HG03571 (cell line): ENCODE measurements at regions not wholly inside any gene's neighbourhood (a gene's known extent, or its start where the extent isn't known, plus 50 kb on each side); places are given as distances from the start of the nearest gene placed in this dataset.

Experiments used
- ATAC-seq: cut with Tn5 transposase; IDR thresholded peaks from one replicate; pipeline ENCODE4 v1.9.1; 2021; ENCODE audit not compliant: unreplicated experiment

DNA sequence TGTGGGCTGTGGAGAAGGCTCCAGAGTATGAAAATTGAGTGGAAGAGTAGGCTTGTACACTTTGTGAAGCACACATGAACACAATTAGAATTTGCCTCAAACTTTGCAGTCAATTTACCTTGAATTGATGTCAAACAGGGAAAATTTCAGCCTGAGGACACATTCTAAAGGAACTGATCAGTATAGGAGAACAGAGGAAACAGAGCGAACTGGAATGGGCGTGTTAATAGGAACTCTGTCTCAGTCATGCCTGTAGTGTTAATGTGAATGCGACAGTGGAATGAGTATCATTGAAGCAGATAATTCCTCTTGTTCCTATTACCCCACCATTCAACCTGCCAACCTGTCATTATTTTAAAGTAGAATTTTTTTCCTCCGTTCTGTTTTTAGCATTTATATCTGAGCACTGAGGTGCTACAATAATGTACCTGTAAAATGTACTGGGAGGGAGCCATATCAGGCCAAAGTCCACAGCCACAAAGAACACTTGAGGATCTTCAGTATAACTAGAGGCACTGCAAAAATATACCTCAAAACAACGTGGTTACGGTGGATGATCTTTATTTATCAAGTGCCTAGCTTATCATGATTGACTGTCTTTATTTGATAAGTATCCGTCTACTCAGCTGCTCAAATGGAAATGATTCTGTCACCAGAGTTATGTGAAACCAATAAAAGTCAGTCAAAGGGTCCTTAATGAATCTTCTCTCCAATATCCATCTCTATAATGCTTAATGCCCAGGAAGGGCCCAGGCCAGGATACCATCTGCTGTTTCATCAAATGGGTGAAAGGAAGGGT, 125.3 kb upstream of the STMND1 start:
- no peak for ATAC-seq

DNA sequence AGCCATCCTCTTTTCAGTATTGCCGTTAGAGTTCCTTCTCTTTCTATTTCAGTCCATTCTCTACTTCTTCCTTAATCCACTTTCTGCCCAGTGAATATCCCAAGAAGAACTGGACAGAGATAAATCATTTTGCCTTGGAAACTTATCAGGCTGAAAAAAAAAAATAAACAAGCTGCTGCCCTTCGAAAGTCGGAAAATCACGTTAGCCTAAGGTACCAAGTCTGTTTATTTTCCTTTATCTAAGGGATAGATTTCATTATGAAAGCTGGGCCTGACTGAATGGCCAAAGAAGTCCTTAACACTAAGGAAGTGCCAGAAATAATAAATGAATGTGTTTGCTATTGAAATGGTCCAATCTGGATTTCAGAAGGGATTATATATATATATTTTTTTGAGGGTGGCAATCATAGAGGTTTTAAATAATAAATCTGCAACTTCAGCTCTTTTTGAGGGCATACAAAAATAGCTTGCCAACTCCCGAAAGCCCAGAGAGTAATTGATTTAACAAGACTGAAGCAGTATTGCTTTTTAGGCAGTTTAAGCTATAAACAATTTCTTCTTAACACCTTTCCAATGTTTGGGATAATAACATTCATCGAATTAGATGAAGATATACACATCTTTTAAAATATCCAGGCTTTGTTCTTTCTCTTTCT, 127.0 kb upstream of the STMND1 start:
- no peak for ATAC-seq

DNA sequence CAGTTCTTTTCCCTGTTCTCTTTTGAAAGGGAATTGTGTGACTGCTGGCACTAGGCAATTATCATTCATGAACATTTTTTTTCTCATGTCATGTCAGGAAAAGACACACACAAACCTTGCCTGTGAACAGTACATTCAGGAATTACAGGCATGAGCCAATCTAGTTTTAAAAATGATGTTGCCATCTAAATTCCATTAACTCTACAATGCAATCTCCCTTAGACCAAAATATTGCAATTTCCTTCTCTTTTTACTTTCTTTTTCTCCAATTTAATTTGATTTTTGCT, 127.5 kb upstream of the STMND1 start:
- ATAC-seq, result no peak

DNA sequence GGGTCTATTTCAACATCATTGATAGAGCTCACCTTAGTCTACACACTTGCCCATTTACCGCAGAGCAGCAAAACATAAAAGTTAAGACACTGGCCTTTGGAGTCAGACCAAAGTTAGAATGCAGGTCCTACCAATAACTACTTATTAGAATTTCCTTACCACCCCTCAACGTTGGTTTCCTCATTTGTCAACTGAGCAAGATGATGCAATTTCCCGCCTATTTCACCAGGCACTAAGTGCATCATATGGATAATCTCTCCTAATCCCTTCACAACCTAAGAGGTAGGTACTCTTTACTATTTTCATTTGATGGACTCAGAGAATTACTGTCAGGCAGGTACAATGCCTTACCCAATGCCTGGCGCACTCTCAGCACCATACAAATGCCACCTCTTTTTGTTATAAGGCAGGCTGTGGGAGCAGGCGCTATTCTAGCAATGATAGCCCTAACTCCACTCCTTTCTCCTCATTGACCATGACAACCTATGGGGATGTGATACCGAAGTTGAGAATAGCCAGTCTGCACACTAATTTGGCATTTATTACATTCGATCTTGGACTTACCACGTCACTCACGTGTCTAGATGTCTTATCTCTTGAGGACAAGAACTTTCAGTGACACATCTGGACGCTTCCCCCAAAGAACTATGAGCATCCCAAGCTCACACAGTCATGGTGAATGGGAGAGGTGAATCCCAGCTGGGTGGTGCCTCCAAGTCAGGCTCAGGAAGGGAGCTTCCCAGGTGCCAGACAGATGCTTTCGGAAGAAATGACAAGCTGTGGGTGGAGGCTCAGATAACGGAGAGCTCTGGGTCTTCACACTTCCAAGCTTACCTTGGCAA, 128.1 kb upstream of the STMND1 start:
- no peak for ATAC-seq

DNA sequence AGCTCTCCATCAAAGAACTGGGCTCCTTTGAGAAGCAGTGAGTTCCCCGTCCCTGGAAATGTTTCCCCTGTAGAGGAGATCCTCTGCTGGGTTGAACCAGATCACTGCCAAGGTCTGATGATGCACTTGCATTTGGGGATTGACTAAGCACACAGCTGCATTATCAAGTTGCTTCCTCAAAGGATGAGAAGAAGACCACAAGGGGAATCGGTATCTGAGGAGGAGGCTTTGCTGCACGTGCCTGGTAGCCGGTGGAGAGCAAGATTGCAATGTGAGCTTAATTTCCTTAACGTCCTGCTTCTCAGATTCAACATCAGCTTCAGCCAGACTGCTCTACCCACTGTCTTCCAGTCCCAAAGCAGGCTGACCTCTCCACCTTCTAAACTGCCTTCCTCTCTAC, 128.8 kb upstream of the STMND1 start:
- ATAC-seq, result no peak

DNA sequence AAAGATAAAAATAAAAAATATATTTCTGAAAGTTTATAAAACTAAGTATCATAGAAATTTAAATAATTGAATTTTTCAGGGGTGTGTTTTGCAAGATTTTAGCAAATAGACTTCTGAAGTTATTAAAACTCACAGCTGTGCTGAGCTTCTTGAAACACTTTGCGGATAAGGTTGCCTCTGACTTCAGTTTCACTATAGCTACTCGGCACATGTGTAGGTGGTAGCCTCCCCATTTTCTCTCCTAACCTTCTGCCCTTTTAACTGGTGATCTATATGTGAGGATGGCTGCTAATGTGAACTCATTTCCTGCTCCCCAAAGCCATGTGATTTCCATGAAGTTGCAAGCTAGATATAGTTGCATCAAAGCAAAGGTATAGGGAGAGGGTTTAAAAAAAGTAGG, 129.3 kb upstream of the STMND1 start:
- ATAC-seq, result no peak

DNA sequence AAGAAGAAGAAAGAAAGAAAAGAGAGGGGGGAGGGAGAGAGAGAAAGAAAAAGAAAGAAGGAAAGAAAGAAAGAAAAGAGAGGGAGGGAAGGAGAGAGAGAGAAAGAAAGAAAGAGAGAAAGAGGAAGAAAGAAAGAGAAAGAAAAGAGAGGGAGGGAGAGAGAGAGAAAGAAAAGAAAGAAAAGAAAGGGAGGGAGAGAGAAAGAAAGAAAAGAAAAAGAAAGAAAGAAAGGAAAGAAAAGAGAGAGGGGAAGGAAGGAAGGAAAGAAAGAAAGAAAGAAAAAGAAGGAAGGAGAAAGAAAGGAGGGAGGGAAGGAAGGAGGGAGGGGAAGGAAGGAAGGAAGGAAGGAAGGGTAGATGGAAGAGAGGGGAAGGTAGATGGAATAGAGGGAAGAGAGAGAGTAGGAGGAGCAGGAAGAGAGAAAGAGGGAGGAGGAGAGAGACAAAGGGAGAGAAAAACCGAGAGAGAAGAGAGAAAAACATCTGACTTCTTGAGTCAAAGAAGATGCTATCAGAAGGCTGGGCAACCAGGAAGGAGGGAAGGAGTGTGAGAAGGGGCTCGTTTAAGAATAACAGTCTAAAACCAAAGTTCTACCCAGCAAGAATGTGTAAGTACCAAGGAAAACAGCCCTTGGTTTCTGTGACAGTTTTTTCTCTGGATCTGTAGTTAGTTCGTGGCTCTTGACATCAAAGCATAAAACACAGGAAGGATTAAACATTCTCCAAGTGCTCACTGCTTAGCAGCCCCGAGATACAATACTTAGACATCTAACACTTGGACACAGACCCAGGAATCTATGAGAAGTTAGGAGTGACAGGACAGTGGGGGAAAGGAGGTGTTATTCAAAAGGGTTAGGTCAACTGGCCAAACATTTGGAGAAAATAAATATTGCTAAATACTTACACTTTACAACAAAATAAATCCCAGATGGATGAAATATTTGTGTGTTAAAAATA, 131.9 kb upstream of the STMND1 start:
- no peak for ATAC-seq

DNA sequence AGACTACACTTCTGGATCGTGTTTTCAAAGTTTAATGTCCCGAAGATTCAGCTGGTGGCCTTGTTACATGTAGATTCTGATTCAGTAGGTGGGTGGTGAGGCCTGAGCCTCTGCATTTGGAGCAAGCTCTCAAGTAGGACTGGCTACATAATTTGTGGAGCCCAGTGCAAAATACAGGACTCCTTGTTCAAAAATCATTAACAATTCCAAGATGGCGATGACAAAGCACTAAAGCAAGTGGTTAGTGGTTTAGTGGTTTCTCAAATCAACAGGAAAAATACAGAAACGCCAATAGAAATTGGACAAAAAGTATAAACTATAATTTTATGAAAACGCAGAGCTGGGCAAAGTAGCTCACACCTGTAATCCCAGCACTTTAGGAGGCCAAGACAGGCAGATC, 133.7 kb upstream of the STMND1 start:
- ATAC-seq, result no peak

DNA sequence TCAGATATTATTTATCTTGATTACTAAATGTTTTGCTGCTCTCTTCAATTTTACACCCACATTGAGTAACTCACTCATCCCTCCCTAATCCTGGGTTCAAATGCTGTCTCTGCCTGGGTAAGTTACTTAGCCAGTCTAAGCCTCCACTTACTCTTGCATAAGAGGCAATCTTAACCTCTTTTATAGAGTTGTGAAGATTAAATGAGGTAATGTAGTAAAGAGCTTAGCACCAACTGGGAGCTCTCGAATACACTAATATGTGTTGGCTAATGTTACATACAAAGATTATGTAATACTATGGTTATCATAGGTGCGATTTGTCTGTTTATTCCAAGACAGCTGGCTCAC, 134.4 kb upstream of the STMND1 start:
- ATAC-seq, result no peak

DNA sequence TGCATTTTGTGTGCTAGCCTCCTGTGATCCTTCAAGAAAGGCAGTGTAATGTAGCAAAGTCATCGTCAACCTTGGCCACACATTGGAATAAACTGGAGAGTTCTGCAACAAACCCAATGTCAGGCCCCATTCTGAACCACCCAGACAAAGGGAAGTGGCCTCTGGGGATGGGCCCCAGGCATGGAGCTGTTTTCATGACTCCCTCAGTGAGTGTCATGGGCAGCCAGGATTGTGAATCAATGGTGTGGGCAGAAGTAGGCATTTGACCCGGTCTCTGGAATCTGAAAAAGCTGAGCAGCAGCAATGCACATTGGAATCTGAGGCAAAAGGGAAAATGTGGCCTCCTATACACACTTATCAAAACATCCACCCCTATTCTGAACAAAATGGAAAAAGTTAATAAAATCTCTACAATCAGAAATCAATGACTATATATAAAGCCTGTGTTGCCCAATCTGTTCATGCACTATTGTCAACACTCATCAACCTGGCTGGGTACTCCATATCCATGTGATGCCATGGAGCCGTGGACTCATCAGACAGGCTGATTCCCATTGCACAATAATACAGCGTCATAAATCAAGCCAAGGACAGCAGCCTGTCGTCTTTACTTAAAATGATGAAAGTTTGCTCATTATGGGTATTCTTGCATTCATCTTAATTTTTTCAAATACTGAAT, 134.9 kb upstream of the STMND1 start:
- no peak for ATAC-seq

DNA sequence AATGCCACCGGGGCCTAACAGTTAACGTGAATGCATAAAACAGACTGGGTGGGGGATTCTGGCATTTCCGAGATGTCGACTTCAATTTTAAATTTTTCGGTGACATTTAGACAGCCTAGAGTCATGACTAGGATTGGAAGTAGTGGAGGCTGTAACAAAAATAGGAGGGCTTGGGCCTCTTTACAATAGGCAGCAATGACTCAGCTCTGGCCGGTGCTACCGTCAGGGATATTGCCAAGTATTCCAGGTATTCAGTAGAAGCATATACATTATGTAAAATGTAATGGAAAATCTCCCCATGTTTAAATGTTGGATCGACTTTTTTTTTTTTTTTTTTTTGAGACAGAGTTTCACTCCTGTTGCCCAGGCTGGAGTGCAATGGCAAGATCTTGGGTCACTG, 136.2 kb upstream of the STMND1 start:
- no peak for ATAC-seq

DNA sequence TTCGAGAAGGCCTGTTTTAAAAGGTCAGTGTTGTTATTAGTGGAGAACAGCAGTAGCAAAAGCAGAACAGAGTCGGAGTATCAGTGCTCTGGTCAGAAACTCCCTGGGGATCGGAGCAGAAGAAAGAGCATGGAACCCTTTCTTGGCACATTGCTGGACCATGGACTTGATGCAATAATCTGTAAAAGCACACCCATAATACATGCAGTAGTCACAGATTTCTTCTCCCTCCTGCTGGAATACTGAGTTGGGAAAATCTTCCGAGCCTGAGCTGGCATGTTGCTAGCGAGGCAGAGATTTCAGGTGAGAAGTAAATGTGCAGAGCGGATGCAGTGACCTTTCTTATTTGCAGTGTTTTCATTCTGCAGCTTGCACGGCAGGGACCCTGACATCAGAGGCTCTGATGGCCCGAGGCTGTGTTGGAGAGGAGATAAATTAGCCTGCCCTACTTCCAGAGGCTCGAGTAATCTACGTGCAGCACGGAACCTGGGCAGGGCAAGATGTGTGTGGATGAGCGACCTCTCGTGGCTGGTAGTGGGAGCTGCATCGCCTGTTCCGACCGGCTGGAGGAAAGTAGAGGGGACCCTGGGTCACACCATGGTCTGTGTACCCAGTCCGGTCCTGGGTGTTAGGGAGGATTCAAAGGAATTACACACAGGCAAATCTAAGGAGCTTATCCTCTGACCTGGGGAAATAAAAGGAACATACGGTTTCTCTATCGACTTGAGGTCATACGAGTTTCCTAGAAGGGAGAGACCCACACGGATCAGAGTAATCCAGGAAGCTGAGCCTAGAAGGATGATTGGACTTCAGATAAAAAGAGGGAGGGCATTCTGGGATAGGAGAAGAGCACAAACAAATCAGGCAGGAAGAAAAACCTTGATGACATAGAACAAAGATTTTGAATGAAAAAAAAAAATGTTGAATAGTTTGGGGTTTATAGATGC, 137.0 kb upstream of the STMND1 start:
- no peak for ATAC-seq

DNA sequence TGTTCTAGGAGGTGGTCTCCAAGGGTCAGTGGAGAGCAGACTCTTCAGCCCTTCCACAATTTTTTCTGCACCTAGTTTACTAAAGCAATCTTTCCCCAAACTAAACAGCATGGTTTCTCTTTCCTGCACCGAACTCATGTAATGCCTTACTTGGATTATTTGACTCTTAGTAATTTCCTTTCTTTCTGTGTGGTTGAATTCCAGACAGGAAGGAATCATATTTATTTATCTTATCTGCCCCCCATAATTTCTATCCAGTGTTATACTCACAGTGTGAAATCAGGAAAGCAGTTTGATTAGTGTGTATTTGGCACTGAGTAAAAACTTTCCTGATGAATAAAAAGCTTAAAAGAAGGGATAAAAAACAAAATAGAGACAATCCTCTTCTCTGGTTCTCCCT, 140.3 kb upstream of the STMND1 start:
- ATAC-seq, result no peak

DNA sequence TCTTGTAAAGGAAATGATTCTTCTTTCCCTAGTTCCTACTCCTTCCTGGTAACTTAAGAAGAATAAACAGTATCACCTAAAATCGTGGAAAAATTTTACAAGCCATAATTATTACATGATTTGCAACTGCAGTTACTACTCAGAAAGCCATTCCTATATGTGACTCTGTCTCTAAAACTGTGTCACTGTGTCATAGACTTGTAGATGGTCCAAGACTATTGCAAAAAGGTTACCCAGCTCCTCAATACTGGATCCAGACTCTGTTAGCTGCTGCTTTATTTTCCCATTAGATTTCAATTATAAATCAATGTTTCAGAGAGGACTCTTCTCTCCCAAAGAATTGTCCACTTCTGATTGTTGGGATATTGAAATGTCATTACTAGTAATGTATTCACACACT, 142.1 kb upstream of the STMND1 start:
- ATAC-seq, result no peak

DNA sequence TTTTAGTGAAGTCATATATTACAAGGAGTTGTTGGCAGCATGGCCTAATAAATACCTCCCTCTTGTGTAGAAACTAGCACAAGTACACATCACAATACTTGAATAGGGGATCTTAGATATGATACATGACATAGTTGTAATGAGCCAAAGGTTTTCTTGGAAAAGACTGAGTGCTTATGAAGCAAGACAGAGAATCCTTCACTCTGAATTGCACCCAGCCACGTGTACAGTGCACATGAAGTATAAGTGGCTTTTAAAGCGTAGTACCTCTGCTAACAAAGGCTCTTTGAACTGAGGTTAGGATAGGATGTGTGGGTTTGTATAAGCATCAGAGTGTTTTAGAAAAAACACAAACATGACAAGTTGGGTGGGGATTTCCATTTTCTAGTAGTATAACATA, 145.5 kb upstream of the STMND1 start:
- ATAC-seq, result no peak

DNA sequence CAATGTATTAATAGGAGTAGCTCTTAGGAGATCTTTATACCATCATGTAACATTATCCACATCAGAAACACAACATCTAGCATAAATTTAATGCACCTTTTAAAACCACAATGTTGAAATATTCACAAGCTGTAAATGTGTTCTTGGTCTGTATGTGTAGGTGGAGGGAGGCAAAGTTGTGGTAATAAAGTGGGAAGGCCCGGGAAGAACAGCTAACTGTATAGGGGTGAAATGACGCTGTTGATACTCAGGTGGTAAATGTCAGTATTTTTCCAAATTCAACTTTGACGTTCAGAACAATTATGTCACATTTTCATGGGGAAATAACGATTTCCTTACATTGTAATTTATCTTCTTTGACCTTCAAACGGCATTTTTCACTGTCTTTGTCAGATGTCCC, 146.0 kb upstream of the STMND1 start:
- no peak for ATAC-seq

DNA sequence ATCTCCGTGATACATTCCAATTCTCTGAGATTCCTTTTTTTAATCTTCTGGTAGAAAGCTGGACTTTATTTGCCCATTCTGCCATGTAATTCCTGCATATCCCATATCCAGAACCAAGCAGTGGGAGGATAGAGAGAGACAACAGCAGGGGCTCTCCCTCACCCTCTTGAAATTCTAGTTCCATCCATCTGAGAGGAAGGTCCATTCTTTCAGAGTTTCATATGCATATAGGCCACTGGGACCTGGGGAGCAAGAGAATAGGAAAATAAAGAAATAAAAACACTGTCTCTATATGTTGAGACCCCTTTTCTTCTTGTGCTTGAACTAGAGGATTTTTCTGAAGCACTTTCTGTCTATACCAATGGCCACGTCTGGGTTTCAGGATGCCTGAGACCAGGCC, 147.9 kb upstream of the STMND1 start:
- no peak for ATAC-seq

DNA sequence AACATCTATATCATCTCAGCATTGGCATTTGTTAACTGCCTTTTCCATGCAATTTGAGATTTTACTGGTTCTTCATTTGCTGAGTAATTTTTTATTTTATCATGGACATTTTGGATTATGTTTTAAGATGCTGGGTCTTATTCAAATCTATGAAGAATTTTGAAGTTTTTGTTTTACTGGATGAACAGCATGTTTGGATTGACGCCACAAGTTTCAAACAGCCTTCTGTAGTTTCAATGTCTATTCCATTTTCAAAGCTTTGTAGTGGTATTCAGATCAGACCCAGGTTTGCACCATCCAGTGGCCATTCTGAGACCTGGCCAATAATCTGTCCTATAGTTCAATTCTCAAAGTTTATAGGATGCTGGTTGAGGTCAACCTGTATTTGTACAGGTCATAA, 148.4 kb upstream of the STMND1 start:
- no peak for ATAC-seq

DNA sequence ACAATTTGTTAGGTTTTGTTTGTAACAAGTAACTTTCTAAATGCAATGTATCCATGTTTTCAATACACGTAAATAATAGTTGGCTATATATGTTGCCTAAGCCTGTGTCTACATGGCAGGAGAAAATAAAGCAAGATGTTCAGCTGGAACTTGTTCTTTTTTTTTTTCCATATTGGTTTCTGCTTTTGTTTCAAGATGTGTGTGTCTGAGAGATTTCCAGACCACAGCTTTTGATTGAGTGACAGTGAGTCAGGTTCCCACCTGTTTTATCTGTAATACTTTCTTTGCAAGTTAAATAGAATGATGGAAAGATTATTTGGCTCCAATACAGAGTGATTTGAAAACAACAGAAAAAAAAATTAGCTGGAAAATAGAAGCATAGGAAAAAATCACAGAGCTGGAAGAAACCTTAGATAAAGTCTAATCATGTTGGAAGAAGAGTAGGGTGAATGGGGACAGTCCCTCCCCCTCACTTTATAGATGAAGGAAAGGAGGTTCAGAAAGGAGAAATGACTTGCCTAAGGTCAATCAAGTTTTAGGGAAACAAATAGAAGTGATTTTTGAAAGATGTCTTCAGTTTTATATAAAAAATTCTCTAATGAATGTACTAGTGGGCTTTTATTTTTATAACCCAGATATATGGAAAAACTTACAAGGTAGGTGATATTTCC, 150.9 kb upstream of the STMND1 start:
- no peak for ATAC-seq
